WTC11 (cell line): ENCODE measurements at regions not wholly inside any gene's neighbourhood (a gene's known extent, or its start where the extent isn't known, plus 50 kb on each side); places are given as distances from the start of the nearest gene placed in this dataset.
"Not testable (repeated sequence)": the region's sequence is repeated elsewhere in the genome, so short reads cannot be mapped to it uniquely, and the experiment has no call there.

Experiments
- ATAC-seq: fragments of 200-7000 bp; cut with Tn5 transposase; 2 replicates; pipeline ENCODE4 v1.10.0; 2021; ENCODE audit warnings: mild to moderate bottlenecking, moderate library complexity
- CTCF ChIA-PET: fragments of 300-600 bp; sonication (Branson Sonifier 250); formaldehyde crosslinking; loops from one replicate; lab custom pipeline; 2021; ENCODE audit warnings: antibody characterized with exemption; lab: Charles Lee
- POLR2A ChIA-PET: fragments of 350-600 bp; sonication (Branson Sonifier 250); formaldehyde crosslinking; loops from one replicate; lab custom pipeline; 2021; ENCODE audit warnings: antibody characterized with exemption; lab: Charles Lee
- DNase-seq: peaks from one replicate; pipeline ENCODE4 v3.0.0; 2021; ENCODE audit warnings: low spot score
- H3K27ac Mint-ChIP-seq: 2 replicates; pipeline ENCODE4 v1.8.0; 2021; ENCODE audit warnings: mixed read lengths
- H3K27me3 Mint-ChIP-seq: 2 replicates; pipeline ENCODE4 v1.8.0; 2021; ENCODE audit warnings: low read depth, mild to moderate bottlenecking, moderate library complexity, mixed read lengths
- H3K36me3 Mint-ChIP-seq: 2 replicates; pipeline ENCODE4 v1.8.0; 2021; ENCODE audit warnings: mixed read lengths
- H3K4me1 Mint-ChIP-seq: 2 replicates; pipeline ENCODE4 v1.8.0; 2022; ENCODE audit warnings: mixed read lengths
- H3K4me3 Mint-ChIP-seq: 2 replicates; pipeline ENCODE4 v1.8.0; 2021; ENCODE audit warnings: mild to moderate bottlenecking, moderate library complexity, mixed read lengths
- H3K9me3 Mint-ChIP-seq: 2 replicates; pipeline ENCODE4 v1.8.0; 2021; ENCODE audit warnings: mixed read lengths
- AFF4 ChIP-seq: sonication (generic); formaldehyde crosslinking; IDR thresholded peaks from 2 replicates; pipeline ENCODE4 v1.8.1; 2023; ENCODE audit warnings: mild to moderate bottlenecking, missing genetic modification reagents, borderline replicate concordance
- GABPB1 ChIP-seq: sonication (generic); formaldehyde crosslinking; IDR thresholded peaks from 2 replicates; pipeline ENCODE4 v1.8.1; 2023; ENCODE audit warnings: mild to moderate bottlenecking, missing genetic modification reagents
- USF2 ChIP-seq: sonication (generic); formaldehyde crosslinking; IDR thresholded peaks from 2 replicates; pipeline ENCODE4 v1.8.1; 2023; ENCODE audit warnings: mild to moderate bottlenecking, missing genetic modification reagents, moderate library complexity

DNA sequence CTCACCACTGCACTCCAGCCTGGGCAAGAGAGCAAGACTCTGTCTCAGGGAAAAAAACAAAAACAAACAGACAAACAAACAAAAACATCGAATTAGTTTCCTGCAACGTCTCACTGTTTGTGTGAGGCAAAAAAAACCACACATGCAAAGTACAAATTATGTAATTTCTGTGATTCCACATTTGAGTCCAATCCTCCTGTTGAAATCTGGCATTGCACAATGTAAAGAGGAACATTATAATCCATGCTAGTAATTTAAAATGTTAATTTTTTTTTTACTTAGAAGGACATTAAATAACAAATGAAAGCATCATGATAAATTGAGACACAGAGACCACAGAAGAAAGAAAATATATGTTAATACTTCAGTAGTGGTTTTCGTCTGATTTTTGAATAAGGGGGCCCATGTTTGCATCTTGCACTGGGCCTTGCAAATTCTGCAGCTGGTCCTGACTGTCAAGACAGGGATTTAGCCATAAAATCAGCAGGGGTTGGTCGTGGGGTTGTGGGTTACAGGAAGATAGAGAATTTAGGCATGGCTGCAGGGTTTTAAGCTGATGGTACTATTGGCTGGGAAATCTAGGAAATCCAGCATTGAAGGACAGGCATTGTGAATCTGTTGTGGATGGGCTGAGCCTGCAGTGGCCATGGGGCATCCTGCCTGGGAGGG is 102.6 kb upstream of the ALDH3B2 start (continued):
- TF ChIP-seq AFF4 (CRISPR knock-in tag) (no peak), GABPB1 (CRISPR knock-in tag) (no peak)

GRCh38 chr11:67774175-67774574 is 99.8 kb upstream of the ALDH3B2 start:
- H3K9me3 Mint-ChIP-seq, H3K36me3 Mint-ChIP-seq, ATAC-seq, H3K4me1 Mint-ChIP-seq, H3K27ac Mint-ChIP-seq, DNase-seq, H3K4me3 Mint-ChIP-seq, POLR2A ChIA-PET, CTCF ChIA-PET: not testable (repeated sequence)
- peaks cover 19% of the 10 kb centered on the region for H3K27me3 Mint-ChIP-seq

DNA sequence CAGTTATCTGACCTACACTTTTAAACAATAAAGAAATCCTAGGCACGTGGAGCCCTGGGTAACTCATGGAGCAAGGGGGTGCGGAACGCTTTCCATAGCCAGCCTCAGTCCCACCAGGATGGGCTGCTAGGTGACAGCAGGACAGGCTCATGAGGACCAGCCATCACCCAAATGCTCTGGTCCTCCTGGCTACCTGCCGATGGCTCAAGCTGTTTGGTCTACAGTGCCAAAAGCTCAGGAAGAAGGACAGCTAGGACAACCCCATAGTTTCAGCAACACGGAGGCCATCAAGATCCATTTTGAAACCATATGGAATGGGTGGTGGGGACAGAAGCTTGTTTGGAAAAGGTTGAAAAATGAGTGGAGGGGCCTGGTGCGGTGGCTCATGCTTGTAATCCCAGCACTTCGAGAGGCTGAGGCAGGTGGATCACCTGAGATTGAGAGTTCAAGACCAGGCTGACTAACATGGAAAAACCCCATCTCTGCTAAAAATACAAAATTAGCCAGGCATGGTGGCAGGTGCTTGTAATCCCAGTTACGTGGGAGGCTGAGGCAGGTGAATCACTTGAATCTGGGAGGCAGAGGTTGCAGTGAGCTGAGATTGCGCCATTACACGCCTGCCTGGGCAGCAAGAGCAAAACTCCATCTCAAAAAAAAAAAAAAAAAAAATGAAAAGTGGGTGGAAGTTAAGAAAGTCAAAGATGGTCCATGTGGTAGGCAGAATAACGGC is 93.7 kb upstream of the ALDH3B2 start:
- H3K4me1 Mint-ChIP-seq, H3K9me3 Mint-ChIP-seq, H3K27me3 Mint-ChIP-seq, ATAC-seq, DNase-seq, H3K36me3 Mint-ChIP-seq, H3K4me3 Mint-ChIP-seq, POLR2A ChIA-PET, H3K27ac Mint-ChIP-seq, CTCF ChIA-PET: not testable (repeated sequence)

- H3K27ac Mint-ChIP-seq, H3K4me3 Mint-ChIP-seq, DNase-seq, CTCF ChIA-PET, ATAC-seq: not testable (repeated sequence)
- Mint-ChIP-seq H3K4me1 (peaks cover 35% of the 10 kb centered on the region), H3K36me3 (peaks cover 15% of the 10 kb centered on the region), H3K9me3 (peaks cover 16% of the 10 kb centered on the region), H3K27me3 (peaks cover 20% of the 10 kb centered on the region)
- POLR2A ChIA-PET = interaction anchor here (0.6 kb wide), 1 partner anchor 170 kb away, joined by 3 read pairs; no protein-coding TSS in a partner anchor
Observed at GRCh38 chr11:67761211-67761610, 86.8 kb upstream of the ALDH3B2 start.

DNA sequence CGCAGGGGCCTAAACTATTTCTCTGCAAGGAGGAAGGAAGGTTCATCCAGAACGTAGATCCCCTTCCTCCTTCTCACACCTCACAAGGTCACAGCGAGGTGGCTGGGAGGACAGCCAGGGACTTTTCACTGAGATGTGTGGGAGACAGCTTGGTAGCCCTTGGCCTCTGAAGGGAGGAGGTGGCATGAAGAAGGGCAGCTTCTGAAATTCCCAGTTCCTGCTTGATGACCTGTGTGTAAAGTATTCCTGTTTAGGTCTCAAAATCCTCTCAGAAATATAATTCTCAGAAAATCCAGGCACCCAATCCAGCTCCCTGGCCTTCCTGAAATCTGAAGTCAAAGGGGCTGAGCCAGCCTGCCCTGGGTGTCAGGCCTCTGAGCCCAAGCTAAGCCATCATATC is 84.9 kb upstream of the ALDH3B2 start:
- POLR2A ChIA-PET, H3K4me3 Mint-ChIP-seq, ATAC-seq, CTCF ChIA-PET, H3K27ac Mint-ChIP-seq, DNase-seq: not testable (repeated sequence)
- Mint-ChIP-seq H3K4me1 (peaks cover 35% of the 10 kb centered on the region), H3K36me3 (peaks cover 15% of the 10 kb centered on the region), H3K27me3 (peaks cover 20% of the 10 kb centered on the region), H3K9me3 (peaks cover 16% of the 10 kb centered on the region)

DNA sequence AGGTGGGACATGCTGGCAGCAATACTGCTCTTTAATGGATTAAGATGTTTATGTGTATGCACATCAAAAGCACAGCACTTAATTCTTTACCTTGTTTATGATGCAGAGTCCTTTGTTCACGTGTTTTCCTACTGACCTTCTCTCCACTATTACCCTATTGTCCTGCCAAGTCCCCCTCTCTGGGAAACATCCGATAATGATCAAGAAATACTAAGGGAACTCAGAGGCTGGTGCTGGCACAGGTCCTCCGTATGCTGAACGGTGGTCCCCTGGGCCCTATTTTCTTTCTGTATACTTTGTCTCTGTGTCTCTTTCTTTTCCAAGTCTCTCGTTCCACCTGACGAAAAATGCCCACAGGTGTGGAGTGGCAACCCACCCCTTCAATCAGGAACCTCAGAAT is 84.0 kb upstream of the ALDH3B2 start:
- POLR2A ChIA-PET, ATAC-seq, H3K27ac Mint-ChIP-seq, CTCF ChIA-PET, DNase-seq, H3K4me3 Mint-ChIP-seq: not testable (repeated sequence)
- Mint-ChIP-seq H3K27me3 (peaks cover 20% of the 10 kb centered on the region), H3K9me3 (peaks cover 16% of the 10 kb centered on the region), H3K4me1 (peaks cover 36% of the 10 kb centered on the region), H3K36me3 (peaks cover 15% of the 10 kb centered on the region)

DNA sequence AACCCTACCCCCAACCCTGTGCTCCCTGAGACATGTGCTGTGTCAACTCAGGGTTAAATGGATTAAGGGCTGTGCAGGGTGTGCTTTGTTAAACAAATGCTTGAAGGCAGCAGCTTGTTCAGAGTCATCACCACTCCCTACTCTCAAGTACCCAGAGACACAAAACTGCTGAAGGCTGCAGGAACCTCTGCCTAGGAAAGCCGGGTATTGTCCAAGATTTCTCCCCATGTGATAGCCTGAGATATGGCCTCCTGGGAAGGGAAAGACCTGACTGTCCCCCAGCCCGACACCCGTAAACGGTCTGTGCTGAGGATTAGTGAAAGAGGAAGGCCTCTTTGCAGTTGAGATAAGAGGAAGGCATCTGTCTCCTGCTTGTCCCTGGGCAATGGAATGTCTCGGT is 83.6 kb upstream of the ALDH3B2 start:
- POLR2A ChIA-PET, CTCF ChIA-PET, H3K27ac Mint-ChIP-seq, H3K4me3 Mint-ChIP-seq, ATAC-seq, DNase-seq: not testable (repeated sequence)
- peaks cover 20% of the 10 kb centered on the region for H3K27me3 Mint-ChIP-seq
- H3K4me1 Mint-ChIP-seq = peaks cover 40% of the 10 kb centered on the region
- peaks cover 15% of the 10 kb centered on the region for H3K36me3 Mint-ChIP-seq
- peaks cover 16% of the 10 kb centered on the region for H3K9me3 Mint-ChIP-seq
- peak; percentile 14; the same call in 1 of the 2 replicates for TF ChIP-seq USF2

- DNase-seq, CTCF ChIA-PET, H3K9me3 Mint-ChIP-seq, ATAC-seq, H3K4me3 Mint-ChIP-seq, H3K27ac Mint-ChIP-seq, H3K27me3 Mint-ChIP-seq, H3K36me3 Mint-ChIP-seq, POLR2A ChIA-PET: not testable (repeated sequence)
- H3K4me1 Mint-ChIP-seq = peaks cover 25% of the 10 kb centered on the region
Observed at GRCh38 chr11:67753820-67754219, 79.4 kb upstream of the ALDH3B2 start.
